IPS-15b (cell line): ENCODE measurements at regions not wholly inside any gene's neighbourhood (a gene's known extent, or its start where the extent isn't known, plus 50 kb on each side); places are given as distances from the start of the nearest gene placed in this dataset.

ENCODE experiments used
- H3K27me3 ChIP-seq: one replicate; pipeline ENCODE4 v1.6.1; 2013; ENCODE audit warnings: low read length; ENCODE audit not compliant: control insufficient read depth, insufficient read depth
- H3K36me3 ChIP-seq: one replicate; pipeline ENCODE4 v1.6.1; 2013; ENCODE audit warnings: low read length; ENCODE audit not compliant: control insufficient read depth, insufficient read depth
- H3K4me1 ChIP-seq: one replicate; pipeline ENCODE4 v1.6.1; 2013; ENCODE audit warnings: mild to moderate bottlenecking, low read length; ENCODE audit not compliant: control insufficient read depth, insufficient read depth
- H3K4me3 ChIP-seq: one replicate; pipeline ENCODE4 v1.5.1; 2013; ENCODE audit warnings: low read depth, low read length
- H3K9ac ChIP-seq: one replicate; pipeline ENCODE4 v1.6.1; 2013; ENCODE audit warnings: low read depth, mild to moderate bottlenecking, low read length
- H3K9me3 ChIP-seq: one replicate; pipeline ENCODE4 v1.6.1; 2013; ENCODE audit warnings: mild to moderate bottlenecking, low read length; ENCODE audit not compliant: control insufficient read depth, insufficient read depth

GRCh38 chr14:85421186-85421877 lies 108.6 kb upstream of the FLRT2 start:
- H3K9me3 ChIP-seq: no peaks in the 10 kb centered on the region
- H3K4me3 ChIP-seq: no peak overlapping the region

GRCh38 chr14:85423889-85424288 lies 106.1 kb upstream of the FLRT2 start:
- H3K9ac ChIP-seq: no peak overlapping the region
- H3K36me3 ChIP-seq: no peaks in the 10 kb centered on the region
- H3K4me3 ChIP-seq: no peak overlapping the region
- H3K4me1 ChIP-seq: no peaks in the 10 kb centered on the region
- no peaks in the 10 kb centered on the region for H3K9me3 ChIP-seq
- no peaks in the 10 kb centered on the region for H3K27me3 ChIP-seq

More at GRCh38 chr14:85421186-85421877, 108.6 kb upstream of the FLRT2 start:
- Histone ChIP-seq H3K9ac (no peak overlapping the region), H3K4me1 (no peaks in the 10 kb centered on the region), H3K27me3 (no peaks in the 10 kb centered on the region), H3K36me3 (no peaks in the 10 kb centered on the region)

DNA sequence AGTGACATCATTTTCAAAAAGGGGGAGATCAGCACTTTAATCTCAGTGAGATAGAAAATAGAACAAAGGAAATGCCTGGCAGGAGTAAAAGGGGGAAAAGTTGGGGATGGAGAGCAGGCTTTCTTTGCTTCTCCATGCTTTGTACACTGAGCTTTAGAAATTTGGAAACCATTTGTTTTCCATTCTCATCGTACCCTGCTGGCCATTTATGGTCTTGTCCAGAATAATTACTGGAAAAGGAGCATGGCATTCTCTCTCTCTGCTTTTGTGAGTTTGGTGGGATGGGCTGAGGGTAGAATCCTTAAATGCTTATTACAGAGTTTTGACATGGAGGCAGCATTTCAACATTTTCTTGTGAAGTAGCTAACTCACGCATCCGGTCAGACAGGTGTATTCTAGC lies 104.4 kb upstream of the FLRT2 start:
- H3K27me3 ChIP-seq: no peaks in the 10 kb centered on the region
- no peaks in the 10 kb centered on the region for H3K9me3 ChIP-seq

DNA sequence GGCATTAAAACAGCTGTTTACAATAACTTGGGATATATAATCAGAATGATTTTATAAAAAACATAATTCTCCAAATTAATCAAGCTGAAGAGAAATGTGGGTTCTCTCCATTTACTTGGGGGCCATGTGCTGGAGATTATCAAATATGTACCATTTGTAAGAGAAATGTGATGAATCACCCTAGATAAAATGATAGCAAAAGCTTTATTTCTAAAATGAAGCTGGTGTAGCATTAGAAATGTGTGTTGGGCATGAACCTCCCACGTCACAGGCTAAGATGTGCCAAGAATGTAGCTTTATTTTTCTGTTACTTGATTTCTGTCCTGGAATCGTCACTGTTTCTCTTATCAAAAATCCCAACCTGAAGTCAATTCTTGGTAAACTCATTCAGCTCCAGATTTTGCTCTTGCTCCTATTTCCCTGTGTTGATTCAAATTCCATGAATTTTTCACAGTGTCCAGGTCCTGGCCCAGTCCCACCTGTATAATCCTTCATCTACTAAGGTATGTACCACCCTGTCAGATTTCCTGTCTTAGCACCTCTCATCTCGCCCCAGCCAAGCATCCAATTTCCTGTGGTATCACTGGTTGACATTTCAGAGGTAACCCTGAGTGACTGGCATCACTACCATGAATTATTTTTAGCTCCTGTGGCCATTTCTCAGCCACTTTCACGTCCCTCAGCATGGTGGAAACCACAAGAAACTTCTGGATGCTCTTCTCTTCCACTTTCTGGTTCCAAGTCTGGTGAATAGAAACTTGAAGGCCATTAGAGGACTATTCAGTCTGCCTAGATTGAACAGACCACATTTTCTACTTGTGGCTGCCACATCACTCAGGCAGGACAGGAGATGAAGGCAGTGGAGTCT lies 103.6 kb upstream of the FLRT2 start:
- Histone ChIP-seq H3K36me3 (no peaks in the 10 kb centered on the region), H3K4me3 (no peak overlapping the region), H3K9ac (no peak overlapping the region), H3K9me3 (no peaks in the 10 kb centered on the region), H3K27me3 (no peaks in the 10 kb centered on the region), H3K4me1 (no peaks in the 10 kb centered on the region)

More for the DNA sequence above, 104.4 kb upstream of the FLRT2 start:
- no peaks in the 10 kb centered on the region for H3K36me3 ChIP-seq
- H3K4me1 ChIP-seq: no peaks in the 10 kb centered on the region
- H3K9ac ChIP-seq: no peak overlapping the region
- H3K4me3 ChIP-seq: no peak overlapping the region

- Histone ChIP-seq H3K36me3 (no peaks in the 10 kb centered on the region), H3K4me3 (no peak overlapping the region), H3K27me3 (no peaks in the 10 kb centered on the region), H3K9ac (no peak overlapping the region), H3K9me3 (no peaks in the 10 kb centered on the region), H3K4me1 (no peaks in the 10 kb centered on the region)
These were observed 101.0 kb upstream of the FLRT2 start for GRCh38 chr14:85428926-85429325.

DNA sequence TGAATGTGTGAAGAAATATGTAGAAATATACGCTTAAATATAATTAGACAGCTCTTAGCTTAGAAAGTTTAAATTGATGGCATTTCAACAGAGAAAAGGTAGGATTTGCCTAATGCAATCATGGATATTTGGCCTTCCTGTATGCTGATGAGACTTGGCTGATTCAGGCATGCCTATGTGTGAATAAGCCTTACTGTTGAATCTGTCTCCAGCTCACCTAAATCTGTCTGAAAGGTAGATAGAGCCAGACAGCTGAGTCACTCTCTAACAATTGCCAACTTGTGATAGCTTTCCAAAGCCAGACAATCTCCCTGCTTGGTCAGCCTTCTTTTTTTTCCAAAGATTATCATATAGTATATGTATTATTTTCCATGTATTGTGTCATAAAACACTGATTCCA lies 92.8 kb upstream of the FLRT2 start:
- Histone ChIP-seq H3K4me3 (no peak overlapping the region), H3K4me1 (no peaks in the 10 kb centered on the region), H3K9me3 (no peaks in the 10 kb centered on the region), H3K9ac (no peak overlapping the region), H3K36me3 (no peaks in the 10 kb centered on the region), H3K27me3 (no peaks in the 10 kb centered on the region)

GRCh38 chr14:85438001-85438400 lies 91.9 kb upstream of the FLRT2 start:
- Histone ChIP-seq H3K9me3 (no peaks in the 10 kb centered on the region), H3K36me3 (no peaks in the 10 kb centered on the region), H3K27me3 (no peaks in the 10 kb centered on the region), H3K4me3 (no peak overlapping the region), H3K4me1 (no peaks in the 10 kb centered on the region), H3K9ac (no peak overlapping the region)

DNA sequence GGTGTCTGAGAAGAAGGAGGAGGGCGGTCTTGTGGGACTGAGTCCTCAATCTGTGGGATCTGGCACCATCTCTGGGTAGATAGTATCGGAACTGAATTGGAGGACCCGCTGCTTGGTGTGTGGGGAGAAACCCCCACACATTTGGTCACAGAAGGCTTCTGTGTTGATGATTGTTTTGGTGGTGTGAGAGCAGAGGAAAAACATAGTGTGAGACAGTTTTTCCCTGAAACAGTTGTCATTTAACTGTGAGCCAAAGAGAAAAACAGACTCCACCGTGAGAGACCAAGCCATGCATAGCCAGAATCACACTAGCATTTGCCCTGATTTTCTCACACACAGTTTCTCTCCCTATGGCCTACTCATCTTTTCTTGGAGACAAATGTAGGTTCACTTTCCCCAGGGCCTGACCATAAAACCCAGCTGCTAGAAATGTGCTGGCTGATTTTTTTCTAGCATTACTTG lies 91.4 kb upstream of the FLRT2 start:
- Histone ChIP-seq H3K27me3 (no peaks in the 10 kb centered on the region), H3K4me1 (no peaks in the 10 kb centered on the region), H3K9me3 (no peaks in the 10 kb centered on the region), H3K36me3 (no peaks in the 10 kb centered on the region), H3K9ac (no peak overlapping the region), H3K4me3 (no peak overlapping the region)

DNA sequence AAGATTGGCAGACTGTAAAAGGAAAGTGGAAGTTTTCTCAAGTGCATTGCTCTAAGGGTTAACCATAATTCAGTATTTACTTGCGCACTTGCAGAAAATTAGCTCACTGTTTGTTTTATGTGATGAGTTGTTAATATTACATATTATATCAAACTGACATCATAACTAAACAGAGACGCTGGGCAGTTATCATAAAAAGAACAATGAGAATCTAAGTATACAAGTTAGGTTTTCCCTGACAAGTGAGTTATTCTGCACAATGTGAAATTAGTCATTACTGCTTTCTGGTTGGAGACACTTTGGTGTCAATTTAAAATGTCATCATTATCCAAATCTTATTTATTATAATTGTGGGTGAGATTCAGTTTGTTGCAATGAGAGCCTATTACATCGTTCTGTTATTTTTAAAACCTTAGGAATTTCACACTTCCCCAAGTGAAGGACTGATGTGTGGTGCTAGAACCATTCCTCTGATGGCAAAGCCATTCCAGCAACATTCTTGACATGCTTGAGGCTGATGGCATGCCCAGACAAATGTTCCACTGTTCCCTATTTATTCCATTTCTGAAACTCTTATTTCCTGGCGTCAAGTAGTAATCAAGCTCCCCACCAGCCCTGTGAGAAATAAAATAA lies 90.1 kb upstream of the FLRT2 start:
- Histone ChIP-seq H3K4me1 (no peaks in the 10 kb centered on the region), H3K36me3 (no peaks in the 10 kb centered on the region), H3K9me3 (no peaks in the 10 kb centered on the region), H3K27me3 (no peaks in the 10 kb centered on the region), H3K9ac (no peak overlapping the region), H3K4me3 (no peak overlapping the region)

- H3K27me3 ChIP-seq: no peaks in the 10 kb centered on the region
These were observed 87.9 kb upstream of the FLRT2 start for GRCh38 chr14:85441909-85442643.

DNA sequence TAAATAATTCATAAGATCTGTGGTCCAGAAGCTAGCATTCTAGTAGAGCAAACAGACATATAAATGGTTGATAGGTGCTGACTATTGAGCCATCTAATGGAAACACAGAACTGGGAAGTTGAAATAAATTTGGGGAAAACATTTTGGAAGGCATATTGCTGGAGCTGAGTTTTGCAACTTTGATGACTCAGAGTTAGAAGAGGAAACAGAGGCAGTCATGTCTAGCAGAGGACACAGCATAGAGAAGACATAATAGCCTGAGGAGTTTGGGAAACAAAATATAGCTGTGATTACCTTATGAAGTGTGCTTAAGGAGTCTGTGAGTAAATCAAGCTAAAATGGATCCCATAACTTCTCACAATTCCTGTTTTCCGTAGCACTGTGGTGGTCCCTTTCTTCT lies 86.9 kb upstream of the FLRT2 start:
- Histone ChIP-seq H3K4me3 (no peak overlapping the region), H3K27me3 (no peaks in the 10 kb centered on the region), H3K36me3 (no peaks in the 10 kb centered on the region), H3K9ac (no peak overlapping the region), H3K4me1 (no peaks in the 10 kb centered on the region), H3K9me3 (no peaks in the 10 kb centered on the region)

More at GRCh38 chr14:85441909-85442643, 87.9 kb upstream of the FLRT2 start:
- no peak overlapping the region for H3K4me3 ChIP-seq
- H3K4me1 ChIP-seq: no peaks in the 10 kb centered on the region
- H3K36me3 ChIP-seq: no peaks in the 10 kb centered on the region
- H3K9me3 ChIP-seq: no peaks in the 10 kb centered on the region
- no peak overlapping the region for H3K9ac ChIP-seq
